ENCODE measurements at regions not wholly inside any gene's neighbourhood (a gene's known extent, or its start where the extent isn't known, plus 50 kb on each side); places are given as distances from the start of the nearest gene placed in this dataset.

DNA sequence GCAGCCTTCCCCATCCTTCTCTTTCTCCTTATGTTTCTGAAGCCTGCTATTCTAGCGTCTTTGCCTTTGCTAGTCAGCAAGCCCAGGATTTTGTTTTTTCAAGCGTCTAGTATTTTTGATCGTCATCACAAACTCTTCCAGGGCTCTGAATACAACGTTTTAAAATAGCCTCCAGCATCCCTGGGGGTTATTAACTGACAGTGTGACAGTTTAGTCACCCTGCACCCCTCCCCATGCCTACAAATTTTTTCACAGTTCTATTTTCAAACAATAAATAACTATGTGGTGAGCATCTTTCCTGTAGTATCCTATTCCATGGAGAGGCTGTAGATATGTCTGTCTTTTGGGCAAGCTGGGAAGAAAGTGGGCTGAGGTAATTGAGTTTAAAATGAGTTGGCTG lies 280.9 kb downstream of the MAP2K4 start:
- TF ChIP-seq, protein P1, sequence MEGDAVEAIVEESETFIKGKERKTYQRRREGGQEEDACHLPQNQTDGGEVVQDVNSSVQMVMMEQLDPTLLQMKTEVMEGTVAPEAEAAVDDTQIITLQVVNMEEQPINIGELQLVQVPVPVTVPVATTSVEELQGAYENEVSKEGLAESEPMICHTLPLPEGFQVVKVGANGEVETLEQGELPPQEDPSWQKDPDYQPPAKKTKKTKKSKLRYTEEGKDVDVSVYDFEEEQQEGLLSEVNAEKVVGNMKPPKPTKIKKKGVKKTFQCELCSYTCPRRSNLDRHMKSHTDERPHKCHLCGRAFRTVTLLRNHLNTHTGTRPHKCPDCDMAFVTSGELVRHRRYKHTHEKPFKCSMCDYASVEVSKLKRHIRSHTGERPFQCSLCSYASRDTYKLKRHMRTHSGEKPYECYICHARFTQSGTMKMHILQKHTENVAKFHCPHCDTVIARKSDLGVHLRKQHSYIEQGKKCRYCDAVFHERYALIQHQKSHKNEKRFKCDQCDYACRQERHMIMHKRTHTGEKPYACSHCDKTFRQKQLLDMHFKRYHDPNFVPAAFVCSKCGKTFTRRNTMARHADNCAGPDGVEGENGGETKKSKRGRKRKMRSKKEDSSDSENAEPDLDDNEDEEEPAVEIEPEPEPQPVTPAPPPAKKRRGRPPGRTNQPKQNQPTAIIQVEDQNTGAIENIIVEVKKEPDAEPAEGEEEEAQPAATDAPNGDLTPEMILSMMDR (IDR thresholded peaks at IDR 0.05; ENCODE audit: insufficient read depth, low read length, severe bottlenecking) = no peak
- DNase-seq (ENCODE audit: low read depth) (no peak), FAIRE-seq (no peak)
- Histone ChIP-seq H3K4me3 (ENCODE audit: low read depth, low read length) (no peak overlapping the region), H3K27me3 (ENCODE audit: control insufficient read depth, insufficient read depth, low read length) (no peaks in the 10 kb centered on the region), H3K36me3 (ENCODE audit: control insufficient read depth, insufficient read depth, low read length) (no peaks in the 10 kb centered on the region)

DNA sequence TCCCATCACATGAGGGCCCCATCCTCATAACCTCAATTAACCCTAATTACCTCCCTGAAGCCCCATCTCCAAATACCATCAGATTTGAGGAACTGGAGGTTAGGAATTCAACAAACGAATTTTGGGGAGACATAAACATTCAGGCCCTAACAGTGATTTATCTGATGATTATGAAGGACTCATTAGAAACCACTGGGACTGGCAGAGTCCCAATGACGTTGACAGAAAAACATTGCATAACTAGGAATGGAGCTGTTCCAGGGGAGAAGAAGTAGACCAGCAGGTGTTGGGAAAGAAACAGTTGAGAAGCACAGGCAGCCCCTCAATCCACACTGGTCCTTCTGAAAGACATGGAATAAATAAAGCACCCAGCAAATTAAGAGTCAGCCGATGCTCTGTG lies 282.0 kb downstream of the MAP2K4 start:
- DNase-seq (ENCODE audit: low read depth) (no peak), FAIRE-seq (no peak)
- TF ChIP-seq, protein P1 (IDR thresholded peaks at IDR 0.05; ENCODE audit: insufficient read depth, low read length, severe bottlenecking) = no peak
- Histone ChIP-seq H3K4me3 (ENCODE audit: low read depth, low read length) (no peak overlapping the region), H3K27me3 (ENCODE audit: control insufficient read depth, insufficient read depth, low read length) (no peaks in the 10 kb centered on the region), H3K36me3 (ENCODE audit: control insufficient read depth, insufficient read depth, low read length) (no peaks in the 10 kb centered on the region)

DNA sequence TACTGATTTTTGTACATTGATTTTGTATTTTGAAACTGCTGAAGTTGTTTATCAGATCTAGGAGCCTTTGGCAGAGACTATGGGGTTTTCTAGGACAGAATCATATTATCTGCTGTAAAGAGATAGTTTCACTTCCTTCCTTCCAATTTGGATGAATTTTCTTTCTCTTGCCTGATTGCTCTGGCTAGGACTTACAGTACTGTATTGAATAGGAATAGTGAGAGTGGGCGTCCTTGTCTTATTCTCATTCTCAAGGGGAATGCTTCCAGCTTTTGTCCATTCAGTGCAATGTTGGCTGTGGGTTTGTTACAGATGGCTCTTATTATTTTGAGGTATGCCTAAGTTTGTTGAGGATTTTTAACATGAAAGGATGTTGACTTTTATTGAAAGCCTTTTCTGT lies 290.1 kb downstream of the MAP2K4 start:
- TF ChIP-seq, protein P1 (IDR thresholded peaks at IDR 0.05; ENCODE audit: insufficient read depth, low read length, severe bottlenecking) = no peak
- FAIRE-seq (no peak), DNase-seq (ENCODE audit: low read depth) (no peak)
- Histone ChIP-seq H3K36me3 (ENCODE audit: control insufficient read depth, insufficient read depth, low read length) (no peaks in the 10 kb centered on the region), H3K4me3 (ENCODE audit: low read depth, low read length) (no peak overlapping the region), H3K27me3 (ENCODE audit: control insufficient read depth, insufficient read depth, low read length) (no peaks in the 10 kb centered on the region)

DNA sequence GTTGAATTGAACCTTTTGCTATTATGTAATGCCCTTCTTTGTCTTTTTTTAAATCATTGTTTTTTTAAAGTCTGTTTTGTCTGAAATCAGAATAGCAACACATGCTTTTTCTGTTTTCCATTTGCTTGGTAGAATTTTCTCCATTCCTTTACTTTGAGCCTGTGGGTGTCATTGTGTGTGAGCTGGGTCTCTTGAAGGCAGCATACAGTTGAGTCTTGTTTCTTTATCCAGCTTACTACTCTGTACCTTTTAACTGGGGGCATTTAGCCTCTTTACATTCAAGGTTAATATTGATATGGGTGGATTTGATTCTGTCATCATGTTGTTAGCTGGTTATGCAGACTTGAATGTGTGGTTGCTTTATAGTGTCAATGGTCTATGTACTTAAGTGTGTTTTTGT lies 292.0 kb downstream of the MAP2K4 start:
- DNase-seq (ENCODE audit: low read depth) (no peak), FAIRE-seq (no peak)
- H3K4me3 ChIP-seq (ENCODE audit: low read depth, low read length) = no peak overlapping the region
- no peaks in the 10 kb centered on the region for H3K36me3 ChIP-seq (ENCODE audit: control insufficient read depth, insufficient read depth, low read length)
- no peaks in the 10 kb centered on the region for H3K27me3 ChIP-seq (ENCODE audit: control insufficient read depth, insufficient read depth, low read length)
- TF ChIP-seq, protein P1 (IDR thresholded peaks at IDR 0.05; ENCODE audit: insufficient read depth, low read length, severe bottlenecking) = no peak

DNA sequence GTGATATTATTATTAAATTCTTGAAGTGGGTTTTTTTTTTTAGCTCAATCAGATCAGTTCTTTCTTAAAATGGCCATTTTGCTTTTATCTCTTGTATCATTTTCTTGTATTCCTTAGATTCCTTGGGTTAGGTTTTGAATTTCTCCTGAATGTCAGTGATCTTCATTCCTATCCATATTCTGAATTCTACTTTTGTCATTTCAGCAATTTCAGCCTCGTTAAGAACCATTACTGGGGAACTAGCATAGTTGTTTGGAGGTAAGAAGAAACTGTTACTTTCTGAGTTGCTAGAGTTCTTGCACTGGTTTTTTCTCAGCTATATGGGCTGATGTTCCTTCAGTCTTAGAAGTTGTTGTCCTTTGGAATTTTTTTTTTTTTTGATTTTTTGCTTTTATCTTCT lies 293.1 kb downstream of the MAP2K4 start:
- no peaks in the 10 kb centered on the region for H3K36me3 ChIP-seq (ENCODE audit: control insufficient read depth, insufficient read depth, low read length)
- no peak overlapping the region for H3K4me3 ChIP-seq (ENCODE audit: low read depth, low read length)
- no peak for DNase-seq (ENCODE audit: low read depth)
- FAIRE-seq = no peak
- TF ChIP-seq, protein P1 (IDR thresholded peaks at IDR 0.05; ENCODE audit: insufficient read depth, low read length, severe bottlenecking) = no peak
- H3K27me3 ChIP-seq (ENCODE audit: control insufficient read depth, insufficient read depth, low read length) = no peaks in the 10 kb centered on the region

DNA sequence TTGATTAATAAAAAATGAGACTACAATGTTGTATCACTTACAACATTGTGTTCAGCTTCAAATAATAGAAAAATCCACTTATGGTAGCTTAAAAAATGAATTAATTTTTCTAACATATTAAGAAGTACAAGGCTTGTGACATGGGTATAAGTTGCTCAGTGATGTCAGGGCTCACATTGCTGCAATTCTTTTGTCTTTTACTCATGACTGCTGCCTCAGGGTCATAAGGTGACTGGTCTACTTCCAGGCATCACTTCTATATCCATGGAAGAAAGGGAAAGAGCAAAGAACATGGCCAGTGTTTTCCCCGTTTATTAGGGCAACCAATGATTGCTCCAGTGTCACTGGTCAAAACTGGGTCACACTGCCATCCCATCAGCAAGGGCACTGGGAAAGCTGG lies 295.3 kb downstream of the MAP2K4 start:
- FAIRE-seq (no peak), DNase-seq (ENCODE audit: low read depth) (no peak)
- no peaks in the 10 kb centered on the region for H3K36me3 ChIP-seq (ENCODE audit: control insufficient read depth, insufficient read depth, low read length)
- TF ChIP-seq, protein P1 (IDR thresholded peaks at IDR 0.05; ENCODE audit: insufficient read depth, low read length, severe bottlenecking) = no peak
- no peaks in the 10 kb centered on the region for H3K27me3 ChIP-seq (ENCODE audit: control insufficient read depth, insufficient read depth, low read length)
- H3K4me3 ChIP-seq (ENCODE audit: low read depth, low read length) = no peak overlapping the region
